Right lobe of liver (tissue), 4 donors: ENCODE measurements at regions not wholly inside any gene's neighbourhood (a gene's known extent, or its start where the extent isn't known, plus 50 kb on each side); places are given as distances from the start of the nearest gene placed in this dataset.

Experiments
- CTCF ChIP-seq, 4 donors: fragments of 200-600 bp in 3 of 4; fragments of 450-650 bp in 1 of 4; IDR thresholded peaks; one replicate each; pipeline versions ENCODE4 v1.5.1 to v1.8.0; 2016 to 2022; ENCODE audit warnings: antibody characterized with exemption in 4 of 4, mild to moderate bottlenecking in 2 of 4
- POLR2A ChIP-seq: fragments of 450-650 bp; IDR thresholded peaks from one replicate; pipeline ENCODE4 v1.6.1; 2017; ENCODE audit warnings: antibody characterized with exemption, mild to moderate bottlenecking
- donor health status: DM: no; HTN: no; CAD: no.
- donor health status: DM: no; HTN: no; CAD: no.
- donor health status: DM: no; HTN: yes; CAD: no.

GRCh38 chr12:67790660-67791059, 142.1 kb downstream of the DYRK2 start:
- TF ChIP-seq CTCF (IDR thresholded peaks at IDR 0.05) (no peak), POLR2A (no peak)
